ENCODE measurements at regions not wholly inside any gene's neighbourhood (a gene's known extent, or its start where the extent isn't known, plus 50 kb on each side); places are given as distances from the start of the nearest gene placed in this dataset.

DNA sequence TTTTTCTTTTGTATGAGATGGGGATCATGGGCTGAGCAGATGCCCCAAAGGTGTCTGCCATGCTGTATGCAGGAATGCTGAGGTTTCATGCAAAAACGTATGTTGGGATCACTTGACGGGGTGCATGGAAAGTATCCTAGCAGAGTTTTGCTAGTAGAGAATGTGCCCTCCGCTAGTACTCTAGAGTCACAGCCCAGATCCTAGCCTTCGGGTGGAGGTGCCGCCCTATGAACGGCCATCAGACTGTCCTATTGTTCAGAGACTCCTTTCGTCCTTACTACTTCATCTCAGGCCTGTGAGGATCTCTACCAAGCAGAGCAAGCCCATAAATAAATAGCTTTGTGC lies 69.6 kb upstream of the SPATA31E1 start:
- H3K4me3 ChIP-seq (ENCODE audit: low read length): no peak overlapping the region
- DNase-seq (ENCODE audit: low read depth, low spot score): no peak

DNA sequence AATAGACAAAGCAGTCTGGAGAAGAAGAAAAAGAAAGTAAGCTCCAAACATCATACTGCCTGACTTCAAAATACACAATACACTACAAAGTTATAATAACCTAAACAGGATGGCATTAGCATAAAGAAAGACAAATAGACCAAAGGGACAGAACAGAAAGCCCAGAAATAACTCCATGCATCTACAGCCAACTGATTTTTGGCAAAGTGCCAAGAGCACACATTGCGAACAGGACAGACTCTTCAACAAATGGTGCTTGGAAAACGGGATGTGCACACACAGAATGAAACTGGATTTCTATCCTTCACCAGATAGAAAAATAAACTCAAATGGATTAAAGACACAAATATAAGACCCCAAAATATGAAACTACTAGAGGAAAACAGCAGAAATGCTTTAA lies 66.6 kb upstream of the SPATA31E1 start:
- H3K4me3 ChIP-seq (ENCODE audit: low read length): no peak overlapping the region
- DNase-seq (ENCODE audit: low read depth, low spot score): no peak

DNA sequence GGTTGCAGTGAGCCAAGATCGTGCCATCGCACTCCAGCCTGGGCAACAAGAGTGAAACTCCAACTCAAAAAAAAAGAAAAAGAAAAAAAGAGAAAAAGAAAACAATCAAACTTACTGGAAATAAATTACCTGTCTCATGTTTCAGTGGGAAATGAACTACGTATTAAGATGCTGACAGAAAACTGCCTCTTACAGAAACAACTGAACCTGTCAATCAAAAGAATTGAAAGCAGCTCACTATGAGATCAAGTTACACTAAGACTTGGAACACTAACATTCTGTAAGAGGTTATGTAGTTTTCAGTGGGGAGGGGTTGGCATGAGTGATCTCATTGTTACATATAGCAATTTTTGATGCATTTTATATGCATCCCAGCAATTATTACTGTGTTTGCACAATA lies 64.4 kb upstream of the SPATA31E1 start:
- no peak overlapping the region for H3K4me3 ChIP-seq (ENCODE audit: low read length)
- DNase-seq (ENCODE audit: low read depth, low spot score): no peak

DNA sequence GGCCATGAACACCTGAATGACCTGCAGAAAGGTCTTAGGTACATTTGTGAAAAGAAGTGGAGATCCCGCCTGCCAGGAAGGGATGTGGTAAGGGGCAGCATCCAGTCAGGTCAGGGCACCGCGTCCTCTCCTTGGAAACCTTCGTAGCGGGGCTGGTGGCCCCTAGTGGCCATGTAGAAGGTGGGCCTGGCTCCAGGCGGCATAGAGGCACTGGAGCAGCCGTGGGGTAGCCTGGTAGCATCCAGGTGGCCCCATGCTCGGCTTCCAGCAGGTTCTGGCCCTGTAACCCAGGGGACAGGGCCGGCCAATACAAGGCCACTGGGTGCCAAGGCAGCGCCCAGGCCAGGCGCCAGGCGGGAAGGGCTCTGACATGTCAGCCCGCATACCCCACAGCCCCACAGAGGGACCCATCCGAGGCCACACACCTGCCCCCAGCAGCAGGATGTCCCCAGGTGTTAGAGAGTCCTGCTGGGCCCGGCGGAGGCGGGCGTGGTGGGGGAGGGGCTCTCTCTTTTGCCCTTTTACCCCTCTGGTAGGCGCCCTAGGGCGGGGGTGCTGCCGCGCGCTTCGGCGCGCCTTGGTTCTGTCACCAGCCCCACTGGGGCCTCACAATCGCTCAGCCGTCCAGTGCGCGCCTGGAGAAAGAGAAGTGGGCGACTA lies 58.3 kb upstream of the SPATA31E1 start:
- H3K4me3 ChIP-seq (ENCODE audit: low read length): no peak overlapping the region
- DNase-seq (ENCODE audit: low read depth, low spot score): no peak

DNA sequence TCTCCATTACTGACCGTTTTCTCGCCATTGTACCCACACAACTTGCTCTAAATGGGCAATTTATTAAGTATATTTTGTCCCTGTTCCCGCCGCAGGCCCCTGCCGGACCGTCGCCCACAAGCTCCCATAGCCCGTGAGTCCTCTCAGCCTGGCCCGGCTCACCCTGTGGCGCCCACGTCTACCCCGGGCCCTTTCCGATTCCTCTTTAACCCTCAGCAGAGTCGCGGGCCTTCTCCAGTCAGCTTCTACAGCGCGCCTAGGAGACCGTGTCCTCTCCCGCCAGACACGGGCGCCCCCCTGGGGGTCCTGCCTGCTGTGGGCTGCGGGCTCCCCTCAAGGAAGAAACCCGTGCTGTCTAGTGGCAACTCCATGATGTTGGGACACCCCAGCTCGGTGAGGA lies 57.8 kb upstream of the SPATA31E1 start:
- H3K4me3 ChIP-seq (ENCODE audit: low read length): no peak overlapping the region
- no peak for DNase-seq (ENCODE audit: low read depth, low spot score)

DNA sequence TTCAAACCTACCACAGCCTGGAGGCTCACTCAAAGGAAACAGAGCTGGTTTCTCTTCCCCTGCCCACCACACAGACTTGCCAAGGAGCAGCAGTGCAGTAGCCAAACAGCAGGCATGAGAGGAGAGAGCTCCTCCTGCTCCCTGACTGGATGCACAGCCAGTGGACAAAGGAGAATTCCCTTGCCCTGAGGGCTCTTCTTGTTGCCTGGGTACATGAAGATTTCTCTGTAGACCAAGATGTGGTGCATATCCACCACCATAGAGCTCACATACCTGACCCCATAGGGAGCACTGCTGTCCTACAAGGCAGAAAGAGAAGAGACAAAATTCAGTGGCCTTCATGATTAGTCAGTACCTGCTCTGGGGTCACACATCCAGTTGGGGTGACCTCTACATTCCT lies 56.3 kb upstream of the SPATA31E1 start:
- DNase-seq (ENCODE audit: low read depth, low spot score): no peak

DNA sequence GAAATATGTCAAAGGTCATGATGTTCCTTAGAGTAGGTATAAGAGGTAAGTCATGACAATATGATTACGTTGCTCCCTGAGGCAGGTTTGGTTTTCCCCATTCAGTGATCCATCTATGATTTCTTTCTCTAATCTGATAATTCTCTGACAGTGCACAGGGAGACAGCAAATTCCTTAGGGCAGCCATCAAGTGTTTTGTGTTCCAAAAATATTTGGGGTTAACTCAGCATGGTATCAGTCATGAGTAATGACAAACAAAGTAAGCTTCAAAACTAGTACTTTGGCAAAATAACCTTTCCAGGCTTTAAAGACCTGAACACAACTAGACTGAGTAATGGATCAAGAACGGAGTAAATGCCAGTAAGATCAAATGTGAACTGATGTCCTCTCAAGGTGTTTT lies 55.3 kb upstream of the SPATA31E1 start:
- no peak for DNase-seq (ENCODE audit: low read depth, low spot score)
- no peak overlapping the region for H3K4me3 ChIP-seq (ENCODE audit: low read length)

More for the DNA sequence above, 56.3 kb upstream of the SPATA31E1 start:
- no peak overlapping the region for H3K4me3 ChIP-seq (ENCODE audit: low read length)

DNA sequence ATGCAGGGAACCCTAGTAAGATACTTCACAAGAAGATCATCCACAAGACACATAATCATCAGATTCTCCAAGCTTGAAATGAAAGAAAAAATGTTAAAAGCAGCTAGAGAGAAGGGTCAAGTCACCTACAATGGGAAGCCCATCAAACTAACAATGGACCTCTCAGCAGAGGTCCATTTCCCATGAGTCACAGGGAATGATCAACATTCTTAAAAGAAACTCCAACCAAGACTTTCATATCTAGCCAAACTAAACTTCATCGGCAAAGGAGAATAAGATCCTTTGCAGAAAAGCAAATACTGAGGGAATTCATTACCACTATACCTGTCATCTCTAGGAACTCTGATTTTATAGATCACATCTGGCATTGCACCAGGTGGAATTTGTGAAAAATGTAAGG lies 52.9 kb upstream of the SPATA31E1 start:
- H3K4me3 ChIP-seq (ENCODE audit: low read length): no peak overlapping the region

DNA sequence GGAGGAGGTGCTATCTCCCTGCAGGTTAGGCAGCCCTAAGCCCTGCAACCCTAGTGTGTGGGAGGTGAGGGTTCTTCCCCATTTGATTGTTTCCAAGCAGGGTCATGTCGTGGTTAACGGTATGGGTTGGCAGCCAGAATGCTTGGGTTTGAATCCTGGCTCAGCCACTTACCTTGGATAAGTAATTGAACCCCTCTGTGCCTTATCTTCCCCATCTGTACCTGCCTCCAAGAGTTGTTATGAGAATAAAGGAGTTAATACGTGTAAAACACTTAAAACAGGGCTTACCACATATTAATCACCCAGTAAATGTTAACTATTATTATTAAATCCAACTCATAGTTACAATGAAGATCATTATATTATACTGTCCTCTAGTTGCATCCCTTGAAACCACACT lies 52.2 kb upstream of the SPATA31E1 start:
- no peak overlapping the region for H3K4me3 ChIP-seq (ENCODE audit: low read length)
- DNase-seq (ENCODE audit: low read depth, low spot score): no peak

More for the DNA sequence above, 52.9 kb upstream of the SPATA31E1 start:
- no peak for DNase-seq (ENCODE audit: low read depth, low spot score)

DNA sequence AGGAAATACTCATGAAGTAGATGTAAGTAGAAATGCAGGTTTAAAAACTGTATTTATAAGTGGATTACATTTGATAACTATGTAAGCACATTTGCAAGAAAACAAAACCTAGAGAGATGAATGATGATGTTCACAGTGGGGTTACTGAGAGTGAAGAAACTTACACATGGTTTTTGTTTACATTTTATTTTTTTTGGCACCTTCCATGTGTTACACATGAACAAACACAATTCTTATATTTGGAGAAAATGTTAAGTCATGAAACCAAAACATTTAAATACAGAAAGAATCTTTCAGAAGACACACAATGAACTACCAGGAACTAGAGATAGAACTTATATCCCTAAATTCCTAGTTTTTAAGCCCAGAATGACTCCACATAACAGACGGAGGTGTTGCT lies 51.5 kb upstream of the SPATA31E1 start:
- no peak overlapping the region for H3K4me3 ChIP-seq (ENCODE audit: low read length)
- no peak for DNase-seq (ENCODE audit: low read depth, low spot score)
